ENCODE measurements at regions not wholly inside any gene's neighbourhood (a gene's known extent, or its start where the extent isn't known, plus 50 kb on each side); places are given as distances from the start of the nearest gene placed in this dataset.

DNA sequence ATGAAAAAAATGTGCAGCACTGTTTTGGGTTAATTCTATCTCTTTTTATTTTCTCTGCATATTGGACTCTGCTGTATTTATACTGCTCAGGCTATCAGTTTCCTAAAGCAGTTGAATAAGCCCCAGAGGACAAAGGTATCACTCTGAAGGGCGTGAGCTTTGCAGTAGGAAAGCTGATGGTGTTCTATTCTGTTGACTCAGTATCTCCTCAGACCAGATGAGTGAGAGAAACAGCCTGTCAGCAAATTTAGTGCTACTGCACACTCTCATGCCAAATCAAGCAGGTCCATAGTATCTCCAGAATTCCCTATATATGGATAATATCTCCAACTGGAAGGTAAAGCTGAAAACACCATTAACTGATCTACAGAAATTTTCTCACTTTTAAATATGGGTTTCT lies 132.3 kb upstream of the UGT8 start:
- TF ChIP-seq, protein P1, sequence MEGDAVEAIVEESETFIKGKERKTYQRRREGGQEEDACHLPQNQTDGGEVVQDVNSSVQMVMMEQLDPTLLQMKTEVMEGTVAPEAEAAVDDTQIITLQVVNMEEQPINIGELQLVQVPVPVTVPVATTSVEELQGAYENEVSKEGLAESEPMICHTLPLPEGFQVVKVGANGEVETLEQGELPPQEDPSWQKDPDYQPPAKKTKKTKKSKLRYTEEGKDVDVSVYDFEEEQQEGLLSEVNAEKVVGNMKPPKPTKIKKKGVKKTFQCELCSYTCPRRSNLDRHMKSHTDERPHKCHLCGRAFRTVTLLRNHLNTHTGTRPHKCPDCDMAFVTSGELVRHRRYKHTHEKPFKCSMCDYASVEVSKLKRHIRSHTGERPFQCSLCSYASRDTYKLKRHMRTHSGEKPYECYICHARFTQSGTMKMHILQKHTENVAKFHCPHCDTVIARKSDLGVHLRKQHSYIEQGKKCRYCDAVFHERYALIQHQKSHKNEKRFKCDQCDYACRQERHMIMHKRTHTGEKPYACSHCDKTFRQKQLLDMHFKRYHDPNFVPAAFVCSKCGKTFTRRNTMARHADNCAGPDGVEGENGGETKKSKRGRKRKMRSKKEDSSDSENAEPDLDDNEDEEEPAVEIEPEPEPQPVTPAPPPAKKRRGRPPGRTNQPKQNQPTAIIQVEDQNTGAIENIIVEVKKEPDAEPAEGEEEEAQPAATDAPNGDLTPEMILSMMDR (IDR thresholded peaks at IDR 0.05), result no peak
- TF ChIP-seq POLR2A (IDR thresholded peaks at IDR 0.05), result no peak
